Esophagus muscularis mucosa (tissue), 3 donors: ENCODE measurements at regions not wholly inside any gene's neighbourhood (a gene's known extent, or its start where the extent isn't known, plus 50 kb on each side); places are given as distances from the start of the nearest gene placed in this dataset.

Experiments
- POLR2A ChIP-seq: fragments of 450-650 bp; IDR thresholded peaks from one replicate; pipeline ENCODE4 v1.6.1; 2017; ENCODE audit warnings: antibody characterized with exemption, moderate library complexity, mild to moderate bottlenecking, low read depth
- TF ChIP-seq, protein P1 (sequence below), 3 experiments: fragments of 200-600 bp in 2 of 3; fragments of 450-650 bp in 1 of 3; sonication (generic) in 2 of 3; IDR thresholded peaks; one replicate each; pipeline ENCODE4 v1.5.1; 2017 to 2019; ENCODE audit warnings: antibody characterized with exemption in 3 of 3, mild to moderate bottlenecking in 2 of 3, moderate library complexity in 1 of 3

DNA sequence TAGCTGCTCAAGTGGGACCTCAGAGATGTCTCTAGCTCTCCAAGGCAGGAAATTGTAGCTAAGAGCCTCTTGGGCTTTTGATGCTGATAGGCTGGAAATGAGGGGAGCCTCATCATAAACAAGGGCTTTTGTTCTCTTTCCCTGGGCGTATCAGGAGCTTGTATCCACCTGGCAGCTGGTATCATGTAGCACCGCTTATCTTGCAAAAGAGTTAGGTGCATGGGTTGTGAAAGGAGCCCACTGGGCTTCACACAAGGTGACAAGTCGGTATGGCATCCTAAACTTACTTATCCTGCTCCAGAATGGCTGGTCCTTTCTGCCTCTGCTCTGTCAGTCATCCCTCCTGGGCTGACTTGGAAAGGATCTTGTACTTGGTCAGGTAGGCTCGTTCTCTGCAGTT, 565.8 kb downstream of the GRXCR1 start:
- TF ChIP-seq, protein P1, sequence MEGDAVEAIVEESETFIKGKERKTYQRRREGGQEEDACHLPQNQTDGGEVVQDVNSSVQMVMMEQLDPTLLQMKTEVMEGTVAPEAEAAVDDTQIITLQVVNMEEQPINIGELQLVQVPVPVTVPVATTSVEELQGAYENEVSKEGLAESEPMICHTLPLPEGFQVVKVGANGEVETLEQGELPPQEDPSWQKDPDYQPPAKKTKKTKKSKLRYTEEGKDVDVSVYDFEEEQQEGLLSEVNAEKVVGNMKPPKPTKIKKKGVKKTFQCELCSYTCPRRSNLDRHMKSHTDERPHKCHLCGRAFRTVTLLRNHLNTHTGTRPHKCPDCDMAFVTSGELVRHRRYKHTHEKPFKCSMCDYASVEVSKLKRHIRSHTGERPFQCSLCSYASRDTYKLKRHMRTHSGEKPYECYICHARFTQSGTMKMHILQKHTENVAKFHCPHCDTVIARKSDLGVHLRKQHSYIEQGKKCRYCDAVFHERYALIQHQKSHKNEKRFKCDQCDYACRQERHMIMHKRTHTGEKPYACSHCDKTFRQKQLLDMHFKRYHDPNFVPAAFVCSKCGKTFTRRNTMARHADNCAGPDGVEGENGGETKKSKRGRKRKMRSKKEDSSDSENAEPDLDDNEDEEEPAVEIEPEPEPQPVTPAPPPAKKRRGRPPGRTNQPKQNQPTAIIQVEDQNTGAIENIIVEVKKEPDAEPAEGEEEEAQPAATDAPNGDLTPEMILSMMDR (IDR thresholded peaks at IDR 0.05), result no peak
- no peak for TF ChIP-seq POLR2A
